PC-9 (cell line): ENCODE measurements at regions not wholly inside any gene's neighbourhood (a gene's known extent, or its start where the extent isn't known, plus 50 kb on each side); places are given as distances from the start of the nearest gene placed in this dataset.

Experiments
- CTCF ChIP-seq: fragments of 200-600 bp; sonication (generic); conservative IDR thresholded peaks from 2 replicates; pipeline ENCODE4 v1.6.1; 2017; ENCODE audit warnings: mixed run types, antibody characterized with exemption, mild to moderate bottlenecking, moderate library complexity
- EZH2 ChIP-seq: fragments of 200-600 bp; sonication (generic); IDR thresholded peaks from 2 replicates; pipeline ENCODE4 v1.8.0; 2017; ENCODE audit warnings: antibody characterized with exemption, low read depth

- no peak for TF ChIP-seq CTCF
- no peak for TF ChIP-seq EZH2
Measured at GRCh38 chr1:218553197-218553596, 208.1 kb downstream of the TGFB2 start.
